HG02571 (cell line): ENCODE measurements at regions not wholly inside any gene's neighbourhood (a gene's known extent, or its start where the extent isn't known, plus 50 kb on each side); places are given as distances from the start of the nearest gene placed in this dataset.

Experiments
- ATAC-seq: cut with Tn5 transposase; IDR thresholded peaks from one replicate; pipeline ENCODE4 v1.9.1; 2021; ENCODE audit warnings: mild to moderate bottlenecking, moderate library complexity; ENCODE audit not compliant: unreplicated experiment

GRCh38 chr18:11279461-11279860 lies 130.1 kb upstream of the PIEZO2 start:
- no peak for ATAC-seq

- no peak for ATAC-seq
These were observed 127.3 kb upstream of the PIEZO2 start for GRCh38 chr18:11276678-11277077.

- no peak for ATAC-seq
These were observed 124.9 kb upstream of the PIEZO2 start for GRCh38 chr18:11274144-11274794.

- no peak for ATAC-seq
These were observed 123.1 kb upstream of the PIEZO2 start for GRCh38 chr18:11272516-11272915.

- no peak for ATAC-seq
These were observed 122.6 kb upstream of the PIEZO2 start for GRCh38 chr18:11271954-11272353.

- no peak for ATAC-seq
These were observed 119.9 kb upstream of the PIEZO2 start for GRCh38 chr18:11269257-11269656.

GRCh38 chr18:11268741-11269233 lies 119.4 kb upstream of the PIEZO2 start:
- ATAC-seq: no peak

GRCh38 chr18:11268153-11268552 lies 118.8 kb upstream of the PIEZO2 start:
- no peak for ATAC-seq

GRCh38 chr18:11266781-11267480 lies 117.6 kb upstream of the PIEZO2 start:
- no peak for ATAC-seq

- ATAC-seq: no peak
These were observed 112.1 kb upstream of the PIEZO2 start for GRCh38 chr18:11261486-11261885.

GRCh38 chr18:11260961-11261461 lies 111.6 kb upstream of the PIEZO2 start:
- ATAC-seq: no peak

- no peak for ATAC-seq
These were observed 110.2 kb upstream of the PIEZO2 start for GRCh38 chr18:11259469-11260150.

- ATAC-seq: no peak
These were observed 108.8 kb upstream of the PIEZO2 start for GRCh38 chr18:11258039-11258610.

GRCh38 chr18:11256251-11256650 lies 106.9 kb upstream of the PIEZO2 start:
- no peak for ATAC-seq

- ATAC-seq: no peak
These were observed 102.5 kb upstream of the PIEZO2 start for GRCh38 chr18:11251891-11252270.

- ATAC-seq: no peak
These were observed 102.0 kb upstream of the PIEZO2 start for GRCh38 chr18:11251229-11251890.

GRCh38 chr18:11249391-11249790 lies 100.0 kb upstream of the PIEZO2 start:
- no peak for ATAC-seq

GRCh38 chr18:11247381-11247970 lies 98.1 kb upstream of the PIEZO2 start:
- no peak for ATAC-seq

- ATAC-seq: no peak
These were observed 97.3 kb upstream of the PIEZO2 start for GRCh38 chr18:11246495-11247300.

- ATAC-seq: no peak
These were observed 96.5 kb upstream of the PIEZO2 start for GRCh38 chr18:11245879-11246278.
